Right lung (tissue), 2 donors: ENCODE measurements at regions not wholly inside any gene's neighbourhood (a gene's known extent, or its start where the extent isn't known, plus 50 kb on each side); places are given as distances from the start of the nearest gene placed in this dataset.

Experiments
- DNase-seq, 2 donors: peaks; one replicate each; pipeline ENCODE4 v3.0.0-alpha.2; 2013

DNA sequence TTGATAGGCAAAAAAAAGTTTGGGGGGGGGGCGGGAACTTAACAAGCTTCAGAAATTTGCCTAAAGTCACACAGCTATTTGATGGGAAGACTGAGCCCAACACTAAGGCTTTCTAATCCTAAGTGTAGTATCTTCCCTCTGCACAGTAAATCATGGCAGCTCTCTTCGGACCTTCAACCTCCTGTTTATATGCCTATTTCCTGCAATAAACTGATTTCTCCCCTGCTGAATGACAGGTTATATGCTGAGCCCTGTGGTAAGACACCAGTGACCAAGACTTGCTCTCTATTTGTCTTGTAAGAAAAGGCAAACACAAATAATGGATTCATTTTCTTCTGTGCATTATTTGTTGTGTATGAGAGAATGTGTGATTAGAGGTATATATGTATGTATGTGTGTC, 355.8 kb upstream of the ARRDC4 start:
- no peak for DNase-seq

DNA sequence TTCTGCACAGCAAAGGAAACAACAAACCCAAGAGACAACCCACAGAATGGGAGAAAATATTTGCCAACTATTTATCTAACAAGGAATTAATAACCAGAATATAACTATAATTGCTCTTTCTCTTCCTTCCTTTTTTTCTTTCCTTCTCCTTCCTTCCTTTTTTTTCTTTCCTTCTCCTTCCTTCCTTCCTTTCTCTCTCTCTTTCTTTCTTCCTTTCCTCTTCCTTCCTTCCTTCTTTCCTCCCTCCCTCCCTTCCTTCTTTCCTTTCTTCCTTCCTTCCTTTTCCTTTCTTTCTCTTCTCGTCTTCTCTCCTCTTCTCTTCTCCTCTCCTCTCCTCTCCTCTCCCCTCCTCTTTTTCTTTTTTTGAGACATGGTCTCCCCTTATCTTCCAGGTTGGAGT, 345.4 kb upstream of the ARRDC4 start:
- no peak for DNase-seq

DNA sequence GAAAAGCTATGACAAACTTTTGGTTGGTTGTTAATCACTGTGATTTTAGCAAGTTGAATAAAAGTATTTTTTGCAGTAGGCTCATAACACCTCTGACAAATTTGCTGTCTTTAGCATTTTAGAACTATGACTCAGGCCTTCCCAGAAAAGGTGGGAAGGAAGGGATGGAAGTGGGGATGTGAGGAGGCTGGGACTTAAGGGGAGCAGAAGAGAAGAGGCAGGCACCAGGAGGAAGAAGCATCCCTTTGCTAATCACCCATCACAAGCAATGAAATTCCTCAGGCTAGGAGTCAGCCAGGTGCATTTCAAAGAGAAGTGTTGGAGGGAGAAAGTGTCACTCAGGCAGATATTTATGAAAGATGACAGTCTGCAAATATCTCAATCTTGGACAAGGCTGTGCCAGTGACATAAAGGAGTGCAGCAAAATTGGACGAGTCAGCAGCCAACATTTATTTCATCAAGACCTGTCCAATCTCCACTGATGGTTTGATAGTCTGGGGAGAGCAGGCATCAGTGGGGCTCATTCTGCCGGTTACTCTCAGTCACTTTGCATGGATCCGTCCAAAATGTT, 337.3 kb upstream of the ARRDC4 start:
- DNase-seq: no peak

DNA sequence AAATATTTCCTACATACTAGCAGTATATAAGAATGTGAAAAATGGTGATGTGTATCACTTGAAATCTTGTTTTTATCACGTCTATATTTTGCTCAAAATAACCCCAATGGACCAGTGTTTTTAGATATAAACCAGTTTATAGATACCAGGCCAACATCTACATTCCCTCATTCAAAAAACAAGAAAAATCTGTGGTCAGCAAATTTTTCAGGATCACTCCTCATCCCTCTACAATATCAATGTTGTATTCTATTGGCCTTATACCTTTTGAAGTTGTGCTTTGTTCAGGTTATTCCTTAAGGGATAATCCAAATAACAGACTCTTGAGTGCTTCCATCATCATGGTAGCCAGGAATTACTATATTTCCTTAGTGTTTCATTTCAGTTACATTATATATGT, 332.9 kb upstream of the ARRDC4 start:
- no peak for DNase-seq

DNA sequence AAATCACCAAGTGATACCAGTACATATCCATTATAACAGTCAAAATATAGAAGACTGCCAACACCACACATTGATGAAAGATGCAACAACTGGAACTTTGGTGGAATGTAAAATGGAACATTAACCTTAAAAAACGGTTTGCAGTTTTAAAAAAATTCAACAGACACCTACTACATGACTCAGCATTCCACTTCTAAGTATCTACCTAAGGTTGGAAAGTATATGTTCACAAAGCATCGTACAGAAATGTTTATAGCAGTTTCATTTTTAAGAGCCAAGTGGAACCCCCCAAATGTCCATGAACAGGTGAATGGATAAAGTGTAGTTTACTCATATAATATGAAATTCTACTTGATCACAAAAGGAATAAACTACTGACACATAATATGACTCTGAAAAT, 314.7 kb upstream of the ARRDC4 start:
- DNase-seq: no peak

DNA sequence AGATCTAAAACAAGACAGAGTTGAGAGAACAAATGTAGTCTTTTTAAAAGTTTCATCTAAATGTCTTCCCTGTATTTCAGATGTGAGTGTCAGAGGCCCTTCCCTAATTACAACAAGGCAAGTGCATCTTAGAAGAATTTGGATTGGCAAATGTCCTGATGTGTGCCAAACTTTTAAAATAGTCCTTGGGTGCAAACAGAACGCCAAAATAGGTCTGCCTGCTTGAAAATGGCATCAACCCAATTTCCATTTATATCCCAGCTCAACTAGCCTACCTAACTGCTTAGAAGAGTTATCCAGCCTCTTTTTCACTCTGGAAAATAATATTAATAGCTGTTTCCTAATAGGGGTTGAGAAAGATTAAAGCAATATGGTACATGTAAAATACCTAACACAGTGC, 311.8 kb upstream of the ARRDC4 start:
- DNase-seq: no peak

DNA sequence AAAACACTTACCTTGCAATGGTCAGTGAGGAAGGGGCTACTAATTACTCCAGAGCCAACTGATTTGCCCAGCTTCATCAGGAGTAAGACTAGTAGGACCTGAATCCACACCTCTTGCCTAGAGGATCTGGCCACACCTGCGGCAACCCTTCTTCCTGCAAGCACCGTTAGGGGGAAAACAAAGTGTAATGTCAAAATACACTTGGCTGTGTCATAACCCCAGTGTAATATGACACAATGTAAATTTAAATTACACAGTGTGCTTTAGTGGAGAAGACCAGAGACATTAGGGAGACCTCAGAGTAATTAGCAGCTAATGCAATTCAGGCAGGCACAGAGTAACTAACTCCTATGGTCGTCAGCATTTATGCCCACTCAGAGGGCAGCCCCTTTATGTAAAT, 308.5 kb upstream of the ARRDC4 start:
- DNase-seq: no peak

DNA sequence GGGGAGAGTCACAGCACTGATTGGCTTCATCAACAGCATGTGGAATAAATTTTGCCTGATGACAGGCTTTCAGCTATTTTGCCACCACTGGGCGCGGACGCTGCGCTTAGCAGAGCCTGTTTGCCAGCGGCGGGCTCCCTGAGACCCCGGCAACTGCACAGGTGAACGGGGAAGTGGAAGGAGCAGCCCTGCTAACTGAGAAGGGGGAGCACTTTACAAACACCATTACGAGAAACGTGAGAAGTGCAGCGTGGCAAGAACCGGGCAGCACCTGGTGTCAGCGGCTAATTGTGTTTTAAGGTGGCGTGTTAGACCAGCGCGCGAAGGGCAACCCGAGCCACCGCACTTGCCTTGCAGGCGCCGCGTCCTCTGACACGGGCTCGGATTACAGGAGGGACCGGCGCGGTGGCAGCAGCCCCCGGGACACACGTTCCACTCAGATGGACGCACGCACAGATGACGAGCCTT, 307.8 kb upstream of the ARRDC4 start:
- DNase-seq: no peak

DNA sequence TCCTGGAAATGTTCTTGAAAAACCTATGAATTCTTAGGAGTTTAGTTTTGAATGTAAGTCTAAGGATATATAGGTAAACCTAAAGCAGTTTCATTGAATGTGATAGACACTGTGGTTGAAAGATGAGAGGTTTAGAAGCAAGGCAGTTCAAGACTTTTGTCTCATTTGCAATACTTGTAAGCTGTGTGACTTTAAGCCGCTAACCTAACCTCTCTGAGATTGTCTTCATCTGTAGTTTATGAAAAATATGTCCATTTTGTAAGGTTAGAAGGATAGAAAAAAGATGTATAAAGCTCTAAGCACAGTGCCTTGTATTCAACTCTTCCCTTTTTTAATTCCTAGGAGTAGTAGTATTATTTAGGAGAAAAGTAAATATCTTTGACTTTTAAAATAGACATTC, 306.6 kb upstream of the ARRDC4 start:
- no peak for DNase-seq

DNA sequence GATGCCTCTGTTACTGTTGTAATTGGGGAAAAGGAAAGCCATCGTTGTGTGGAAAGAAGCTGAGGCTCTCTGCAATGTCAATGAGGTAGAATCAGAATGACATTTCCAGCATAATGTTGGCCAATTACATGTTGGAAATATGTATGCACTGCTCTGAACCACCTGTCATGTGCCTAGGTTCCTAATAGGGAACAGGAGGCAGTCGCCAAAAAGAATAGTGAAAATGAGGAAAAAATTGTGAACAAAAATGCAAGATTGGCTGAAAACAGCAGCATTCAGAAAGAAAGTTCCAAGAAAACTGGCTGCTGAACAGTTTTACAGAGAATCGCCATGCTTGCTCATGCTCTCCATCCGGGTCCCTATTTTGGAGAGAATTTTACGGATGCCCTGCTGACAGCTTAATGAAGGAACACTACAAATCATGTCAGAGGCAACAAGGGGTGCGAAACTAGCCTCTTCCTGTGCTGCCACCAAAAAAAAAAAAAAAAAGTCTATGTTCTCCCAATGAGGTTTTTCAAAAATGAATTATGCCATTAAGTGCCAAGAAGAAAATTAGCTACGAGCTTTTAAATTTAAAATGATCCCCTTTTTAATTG, 305.9 kb upstream of the ARRDC4 start:
- no peak for DNase-seq

DNA sequence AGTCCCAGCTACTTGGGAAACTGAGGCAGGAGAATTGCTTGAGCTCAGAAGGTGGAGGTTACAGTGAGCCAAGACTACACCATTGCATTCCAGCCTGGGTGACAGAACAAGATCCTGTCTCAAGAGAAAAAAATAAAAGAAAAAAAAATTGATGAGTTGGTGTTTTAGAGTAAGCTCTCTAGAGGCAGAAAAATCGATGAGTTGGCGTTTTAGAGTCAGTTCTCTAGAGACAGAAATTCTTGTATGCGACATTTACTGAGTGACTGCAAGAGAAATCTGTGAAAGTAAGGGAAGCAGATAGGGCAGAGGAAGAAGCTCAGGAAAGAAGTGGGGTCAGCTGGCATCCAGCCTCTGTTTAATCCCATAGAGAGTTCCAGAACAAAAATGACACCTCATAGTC, 298.7 kb upstream of the ARRDC4 start:
- DNase-seq: no peak

DNA sequence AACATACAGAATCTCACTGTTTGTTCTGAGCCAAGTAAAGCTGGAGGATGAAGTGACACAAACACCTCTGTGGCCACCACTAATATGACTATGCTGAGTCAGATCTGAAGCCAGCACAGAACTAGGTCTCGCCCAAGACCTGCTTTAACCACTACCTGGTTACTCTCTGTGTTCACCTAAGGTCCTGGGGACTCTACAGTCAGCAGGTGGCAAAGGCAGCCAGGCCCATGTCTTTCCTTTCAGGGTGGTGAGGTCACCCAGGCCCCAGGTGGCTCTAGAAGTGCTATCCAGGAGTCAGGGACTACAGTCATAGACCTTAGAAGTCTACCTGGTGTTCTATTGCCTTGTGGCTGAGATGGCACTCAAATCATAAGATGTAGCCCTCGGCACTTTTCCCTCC, 287.9 kb upstream of the ARRDC4 start:
- no peak for DNase-seq

DNA sequence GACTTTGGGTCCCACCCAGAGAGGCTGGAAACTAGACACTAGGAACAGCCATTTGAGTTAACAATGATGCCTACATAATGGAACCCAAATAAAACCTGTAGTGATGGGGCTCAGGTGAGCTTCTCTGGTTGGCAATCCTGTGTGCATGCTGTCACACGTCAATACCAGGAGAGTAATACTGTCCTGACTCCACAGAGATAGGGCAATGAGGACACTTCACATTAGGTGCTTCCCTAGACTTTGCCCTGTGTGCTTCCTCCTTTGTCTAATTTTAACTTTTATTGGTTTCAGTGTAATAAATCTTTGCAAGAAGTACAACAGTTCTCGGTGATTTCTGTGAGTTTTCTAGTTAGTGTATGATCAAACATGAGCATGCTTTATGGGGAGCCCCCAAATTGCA, 281.8 kb upstream of the ARRDC4 start:
- DNase-seq: no peak

DNA sequence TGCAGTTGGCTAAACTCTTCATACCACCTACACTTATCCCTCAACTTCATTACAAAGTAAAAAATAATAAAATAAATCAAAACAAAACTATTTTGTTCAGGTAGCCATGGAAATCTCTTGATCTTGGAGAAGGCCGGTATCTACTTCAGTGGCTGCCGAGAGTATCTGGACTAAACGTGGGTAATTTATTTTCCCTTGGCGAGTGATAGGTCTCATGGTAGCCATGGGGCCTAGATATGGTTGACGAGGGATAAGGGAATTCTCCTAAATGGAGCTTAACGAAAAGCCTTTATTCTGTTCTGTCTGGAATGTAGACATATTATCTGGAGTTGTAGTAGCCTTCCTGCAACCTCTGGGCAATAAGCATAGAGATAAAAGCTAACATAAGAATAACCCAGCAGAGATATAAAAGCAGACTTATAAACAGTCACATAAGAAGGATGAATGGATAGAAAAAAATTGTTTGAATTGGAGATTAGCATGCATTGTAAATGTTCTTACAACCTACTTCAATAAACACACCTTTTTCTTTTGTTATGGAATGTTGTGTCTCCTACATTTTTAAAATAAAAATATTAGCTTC, 281.3 kb upstream of the ARRDC4 start:
- DNase-seq: no peak

DNA sequence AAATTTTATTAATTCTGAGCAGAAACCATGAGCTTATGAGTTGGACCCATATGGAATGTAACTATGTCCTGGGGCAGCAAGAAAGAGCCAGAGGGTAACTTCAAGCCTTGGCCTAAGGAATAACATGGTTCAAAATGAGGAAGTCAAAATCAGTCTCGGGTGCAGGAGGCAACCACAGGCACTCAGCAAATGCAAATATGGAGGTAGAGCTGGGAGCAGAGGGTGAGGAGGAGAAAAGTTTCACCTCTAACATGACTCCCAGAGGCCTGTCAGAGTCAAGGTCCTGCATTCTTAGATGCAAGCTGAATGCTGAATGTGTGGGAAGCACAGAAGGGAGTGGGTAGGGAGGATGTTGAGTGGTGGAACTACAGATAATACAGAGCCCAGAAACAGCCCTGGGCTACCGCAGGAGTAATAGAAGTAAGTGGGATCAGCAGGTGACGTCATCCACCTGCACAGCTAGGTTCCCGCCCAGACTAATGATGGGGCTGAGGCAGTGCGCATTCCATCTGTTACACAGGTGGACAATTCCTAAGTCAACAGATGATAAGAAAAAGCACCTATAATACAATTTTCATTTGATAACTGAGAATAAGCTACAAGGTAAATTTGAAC, 279.8 kb upstream of the ARRDC4 start:
- no peak for DNase-seq

DNA sequence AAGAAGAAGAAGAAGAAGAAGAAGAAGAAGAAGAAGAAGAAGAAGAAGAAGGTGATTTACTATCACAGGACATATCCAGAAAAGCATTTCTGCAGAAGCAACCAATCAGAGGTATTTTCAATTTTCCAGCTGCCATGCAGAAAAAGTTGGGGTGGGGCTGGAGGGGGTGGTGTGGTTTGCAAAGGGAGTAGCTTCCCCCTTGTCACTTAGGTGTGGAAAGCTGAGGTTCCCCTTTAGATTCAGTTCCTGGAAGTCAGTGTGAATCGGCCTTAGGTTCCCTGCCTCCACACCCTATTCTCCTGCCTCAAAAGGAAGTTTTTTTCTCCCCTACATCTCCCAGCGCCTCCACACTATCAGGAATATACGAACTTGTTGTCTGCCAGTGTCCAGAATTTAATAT, 276.7 kb upstream of the ARRDC4 start:
- DNase-seq: no peak

DNA sequence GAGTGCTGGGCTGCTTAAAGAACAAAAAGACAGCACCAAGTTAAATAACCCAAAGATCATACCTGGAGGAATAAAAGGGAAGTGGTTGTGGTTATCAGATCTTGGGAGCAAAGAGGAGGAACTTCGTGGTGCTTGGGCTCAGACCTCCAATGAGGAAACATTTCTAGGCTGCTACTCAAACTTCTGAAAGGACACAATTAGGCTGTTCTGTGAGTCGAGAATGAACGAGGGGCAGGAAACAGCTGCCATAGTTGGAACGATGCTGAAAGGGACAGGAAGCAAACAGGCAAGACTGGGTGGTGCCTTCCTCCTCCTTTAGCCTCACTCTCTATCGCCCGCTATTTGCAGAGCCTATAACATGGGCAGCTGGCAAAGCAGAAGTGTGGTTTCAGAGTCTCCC, 276.3 kb upstream of the ARRDC4 start:
- no peak for DNase-seq

DNA sequence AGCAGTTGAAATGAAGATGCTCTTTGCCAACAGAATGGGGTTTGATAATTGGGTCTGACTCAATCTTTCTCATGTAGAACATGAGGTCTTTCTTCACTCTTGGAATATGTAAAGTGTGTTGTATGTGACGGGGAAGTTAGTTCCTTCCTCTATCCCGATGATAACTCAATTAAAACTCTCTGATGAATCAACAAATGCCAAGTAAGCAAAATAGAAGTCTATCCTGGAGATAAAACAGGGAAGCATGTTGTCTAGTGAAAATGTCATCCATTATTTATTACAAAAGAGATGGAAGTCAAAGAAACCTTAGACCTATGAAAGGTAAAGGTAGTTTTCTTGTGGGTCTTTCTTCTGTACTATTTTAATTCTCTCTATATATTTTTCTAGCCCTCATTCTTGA, 274.2 kb upstream of the ARRDC4 start:
- DNase-seq: no peak

DNA sequence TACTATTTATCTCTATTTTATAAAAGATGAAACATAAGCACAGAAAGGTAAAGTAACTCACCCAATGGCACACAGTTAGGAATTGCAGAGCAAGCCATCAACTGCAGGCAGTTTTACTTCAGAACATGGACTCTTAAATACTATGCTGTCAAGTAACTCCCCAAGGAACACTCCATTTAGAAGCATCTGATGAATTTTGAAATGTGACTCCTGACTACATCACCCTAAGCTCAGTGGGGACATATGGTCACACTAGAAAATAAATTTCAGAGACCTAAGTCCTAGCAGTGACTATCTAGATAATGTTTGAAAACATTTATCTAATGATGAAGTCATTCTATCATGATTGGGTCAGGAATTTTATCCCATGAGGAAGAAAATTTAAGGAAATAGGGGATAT, 272.8 kb upstream of the ARRDC4 start:
- DNase-seq: no peak

DNA sequence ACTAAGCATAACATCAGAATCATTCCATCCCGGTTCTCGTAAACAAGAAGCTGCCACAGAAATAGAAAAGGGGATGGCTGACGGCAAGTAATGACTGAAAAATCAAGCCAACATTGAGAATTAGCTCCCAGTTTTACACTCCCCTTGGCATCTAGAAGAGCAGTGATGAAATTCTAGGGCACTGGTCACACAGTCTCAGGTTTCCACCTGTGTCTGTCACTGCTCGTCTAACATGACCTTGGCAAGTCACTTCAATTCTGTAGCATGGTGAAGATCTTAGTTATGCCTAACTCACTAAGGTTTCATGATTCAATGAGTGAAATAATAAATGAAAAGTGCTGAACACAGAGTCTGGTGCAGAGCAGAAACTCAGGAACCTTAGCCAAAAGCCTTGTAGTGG, 272.3 kb upstream of the ARRDC4 start:
- DNase-seq: no peak

DNA sequence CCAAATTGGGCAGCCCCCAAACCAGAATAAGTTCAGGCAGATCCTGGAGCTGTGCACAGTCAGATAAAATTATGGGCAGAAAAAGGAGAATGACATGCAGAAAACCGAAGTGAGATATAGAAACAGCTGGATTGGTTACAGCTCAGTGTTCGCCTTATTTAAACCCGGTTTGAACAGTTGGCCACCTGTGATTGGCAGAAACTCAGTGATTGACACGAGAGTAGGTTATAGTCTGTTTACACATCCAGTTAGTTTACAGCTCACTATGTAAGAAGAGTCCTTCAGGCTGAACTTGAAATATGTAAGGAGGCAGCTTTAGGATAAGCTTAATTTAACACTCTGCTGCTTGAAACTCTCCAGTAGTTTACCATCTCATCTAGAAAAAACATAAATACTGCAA, 271.6 kb upstream of the ARRDC4 start:
- no peak for DNase-seq

DNA sequence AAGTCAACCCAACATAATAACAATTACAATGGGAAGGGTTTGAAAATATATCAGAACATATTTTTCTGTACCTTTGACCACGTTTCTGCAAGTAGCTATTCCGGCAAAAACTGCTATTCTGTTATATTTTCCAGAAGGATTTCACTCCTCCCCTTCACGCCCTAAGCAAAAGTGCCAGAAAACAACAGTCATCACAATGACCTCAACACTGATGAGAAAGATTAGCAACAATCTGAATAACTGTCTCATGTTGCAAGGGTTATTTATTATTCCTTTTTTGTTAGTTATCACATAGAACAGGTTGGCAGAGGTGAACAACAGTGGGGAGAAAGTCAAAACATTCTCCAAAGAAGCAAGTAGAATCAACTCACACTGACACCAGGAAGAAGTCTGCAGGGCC, 269.4 kb upstream of the ARRDC4 start:
- DNase-seq: no peak

DNA sequence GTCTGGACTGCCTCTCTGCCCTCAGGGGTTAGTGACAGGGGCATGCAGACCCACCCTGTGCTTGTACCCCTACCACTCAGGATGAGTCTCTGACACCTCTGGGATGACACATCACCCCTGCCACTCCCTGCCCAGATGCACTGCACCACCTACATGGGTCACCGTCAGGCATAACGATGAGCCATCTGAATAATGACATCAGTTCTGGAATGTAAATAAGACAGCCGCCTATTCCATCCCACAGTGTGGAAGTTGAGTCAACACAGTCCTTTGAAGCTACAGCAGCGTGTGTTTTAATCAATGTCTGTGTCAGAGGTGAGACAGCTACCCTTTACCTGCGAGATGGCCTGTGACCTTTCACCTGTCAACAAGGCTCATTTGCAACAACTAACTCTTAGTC, 268.7 kb upstream of the ARRDC4 start:
- no peak for DNase-seq
